Breast epithelium (tissue), 3 donors: ENCODE measurements at regions not wholly inside any gene's neighbourhood (a gene's known extent, or its start where the extent isn't known, plus 50 kb on each side); places are given as distances from the start of the nearest gene placed in this dataset.

Experiments used
- CTCF ChIP-seq, 3 donors: fragments of 450-650 bp; IDR thresholded peaks; one replicate each; pipeline ENCODE4 v1.5.1; 2016 to 2017; ENCODE audit warnings: antibody characterized with exemption in 3 of 3, mild to moderate bottlenecking in 3 of 3, moderate library complexity in 3 of 3
- POLR2A ChIP-seq: fragments of 450-650 bp; IDR thresholded peaks from one replicate; pipeline ENCODE4 v1.6.1; 2016; ENCODE audit warnings: antibody characterized with exemption, mild to moderate bottlenecking, moderate library complexity

- TF ChIP-seq POLR2A, result no peak
- no peak for TF ChIP-seq CTCF (IDR thresholded peaks at IDR 0.05)
Observed at GRCh38 chr10:64346389-64346788, 825.2 kb downstream of the REEP3 start.
